Activated naive CD4-positive, alpha-beta T cell (primary cell): ENCODE measurements at regions not wholly inside any gene's neighbourhood (a gene's known extent, or its start where the extent isn't known, plus 50 kb on each side); places are given as distances from the start of the nearest gene placed in this dataset.

ENCODE experiments used
- DNase-seq, 4 experiments: peaks; one replicate each; lab custom pipeline; 2025; lab: John Stamatoyannopoulos, UW

DNA sequence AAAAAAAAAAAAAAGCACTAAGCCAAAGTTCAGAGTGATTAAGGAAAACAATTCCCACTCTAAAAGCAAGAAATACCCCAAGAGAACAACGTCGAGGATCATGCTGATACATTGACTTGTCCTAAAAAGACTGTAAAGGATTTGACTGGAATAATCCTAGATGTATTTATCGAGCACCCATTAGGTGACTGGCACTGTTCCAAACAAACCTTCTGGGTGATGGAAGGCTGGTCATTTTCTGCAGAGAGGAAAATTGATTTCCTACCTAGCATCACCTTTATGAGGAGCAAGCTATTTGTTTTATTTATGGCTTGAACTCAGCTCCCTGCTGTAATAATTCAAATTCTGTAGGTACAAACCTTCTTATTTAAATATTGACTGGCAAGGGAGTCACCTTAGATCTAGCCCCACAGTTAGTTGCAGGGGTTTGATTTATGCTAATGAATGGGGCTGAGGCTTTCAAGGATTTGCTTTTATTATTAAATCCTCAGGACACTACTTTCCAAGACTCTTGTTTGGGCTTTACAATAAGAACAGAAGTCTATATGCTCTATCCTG lies 471.0 kb downstream of the OLFM4 start:
- DNase-seq: no peak

GRCh38 chr13:53501387-53501786 lies 472.8 kb downstream of the OLFM4 start:
- no peak for DNase-seq

DNA sequence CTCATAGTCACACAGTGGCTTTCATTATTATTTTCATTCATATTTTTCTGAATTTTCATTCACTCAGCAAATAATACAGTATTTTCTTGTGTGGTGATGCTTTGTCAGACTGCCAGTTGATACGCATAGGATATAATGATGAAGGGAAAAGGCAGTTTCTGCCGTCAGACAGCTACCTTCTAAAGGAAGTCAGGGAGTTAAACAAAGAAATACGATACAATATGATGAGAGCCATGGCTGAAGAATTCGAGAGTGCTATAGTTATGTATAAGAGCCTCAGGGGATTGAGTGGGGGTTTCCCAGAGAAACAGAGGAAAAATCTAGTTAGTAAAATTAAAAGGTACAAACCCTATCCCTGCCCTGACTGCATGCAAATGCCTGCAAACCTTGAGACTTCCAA lies 479.1 kb downstream of the OLFM4 start:
- DNase-seq: no peak

GRCh38 chr13:53512635-53513034 lies 484.0 kb downstream of the OLFM4 start:
- DNase-seq: no peak

- no peak for DNase-seq
Measured at GRCh38 chr13:53513226-53513625, 484.6 kb downstream of the OLFM4 start.

GRCh38 chr13:53520132-53520531 lies 491.5 kb downstream of the OLFM4 start:
- DNase-seq: no peak

GRCh38 chr13:53522034-53522433 lies 493.4 kb downstream of the OLFM4 start:
- no peak for DNase-seq

DNA sequence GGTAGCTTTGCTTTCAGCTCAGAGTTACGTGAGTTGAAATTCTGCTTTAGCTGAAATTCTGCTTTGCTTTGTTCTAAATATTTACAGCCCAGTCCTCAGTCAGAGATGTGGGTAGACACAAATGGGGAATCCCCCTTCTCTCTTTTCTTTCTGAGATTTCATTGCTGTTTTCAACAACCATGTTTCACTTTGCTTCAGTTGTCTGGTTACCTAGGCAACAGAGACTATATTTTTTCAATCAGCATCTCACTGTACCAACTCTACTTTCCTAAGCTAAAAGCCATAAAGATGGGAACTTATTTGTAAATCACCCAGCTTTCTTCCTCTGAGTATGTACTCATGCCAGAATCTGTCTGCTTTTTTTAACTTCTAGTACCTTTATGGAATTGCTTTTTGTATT lies 509.0 kb downstream of the OLFM4 start:
- no peak for DNase-seq

DNA sequence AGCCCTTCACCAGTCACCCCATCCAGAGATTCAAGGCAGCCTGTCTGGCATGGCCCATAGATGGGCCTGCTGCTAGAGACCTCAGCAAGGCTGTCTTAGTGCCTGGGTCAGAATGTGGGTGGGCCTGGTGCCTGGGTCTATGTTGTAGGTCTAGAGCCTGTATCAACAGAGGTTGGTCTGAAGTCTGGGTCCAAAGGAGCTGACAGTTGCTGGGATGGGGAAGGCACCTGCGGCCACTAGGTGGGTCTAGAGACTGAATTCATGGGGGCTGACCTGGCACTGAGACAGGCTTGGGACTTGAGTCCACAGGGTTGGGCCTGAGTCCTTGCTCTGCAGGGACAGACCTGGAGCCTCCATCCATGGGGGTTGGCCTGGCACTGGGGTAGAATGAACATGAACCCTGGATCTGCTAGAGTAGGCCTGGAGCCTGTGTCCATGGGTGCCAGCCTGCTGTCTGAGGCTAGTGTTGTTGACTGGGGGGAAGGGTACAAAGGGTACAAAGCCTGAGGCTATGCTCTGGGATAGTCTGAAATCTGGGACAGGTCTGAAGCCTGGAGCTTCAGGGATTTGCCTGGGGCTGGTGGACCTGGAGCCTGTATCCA lies 516.8 kb downstream of the OLFM4 start:
- no peak for DNase-seq

- no peak for DNase-seq
Measured at GRCh38 chr13:53560556-53560955, 531.9 kb downstream of the OLFM4 start.

DNA sequence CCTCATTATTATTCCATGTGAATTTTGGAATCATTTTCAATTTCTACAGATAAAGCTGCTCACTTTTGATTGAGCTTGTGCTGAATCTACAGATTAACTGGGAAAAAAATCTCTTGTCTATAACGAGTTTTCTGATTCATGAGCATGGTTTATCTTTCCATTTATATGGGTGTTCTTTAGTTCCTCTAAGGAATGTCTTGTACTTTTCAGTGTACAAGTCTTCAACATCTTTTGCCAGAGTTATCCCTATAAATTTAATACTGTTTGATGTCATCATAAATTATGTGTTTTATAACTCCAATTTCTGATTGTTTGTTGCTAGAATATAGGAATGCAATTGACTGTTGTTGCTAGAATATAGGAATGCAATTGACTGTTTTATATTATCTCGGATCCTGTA lies 533.8 kb downstream of the OLFM4 start:
- DNase-seq: no peak

DNA sequence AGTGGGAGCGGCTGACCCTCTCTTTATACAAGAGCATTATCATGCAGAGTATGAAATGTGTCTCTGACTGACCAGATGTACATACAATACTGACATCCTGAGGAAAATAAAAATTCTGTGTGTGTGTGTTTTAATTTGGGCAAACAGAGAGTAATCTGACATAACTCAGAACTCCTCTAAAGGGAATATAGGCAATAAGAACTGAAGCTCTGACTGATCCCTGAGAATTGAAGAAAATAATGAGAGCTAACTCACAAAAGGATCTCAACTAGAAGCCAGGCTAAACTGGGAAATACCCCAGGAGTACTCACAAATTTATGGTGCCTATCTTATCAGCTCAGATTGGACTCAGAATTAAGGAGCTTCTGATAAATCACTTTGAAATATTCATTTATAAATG lies 539.9 kb downstream of the OLFM4 start:
- DNase-seq: no peak

DNA sequence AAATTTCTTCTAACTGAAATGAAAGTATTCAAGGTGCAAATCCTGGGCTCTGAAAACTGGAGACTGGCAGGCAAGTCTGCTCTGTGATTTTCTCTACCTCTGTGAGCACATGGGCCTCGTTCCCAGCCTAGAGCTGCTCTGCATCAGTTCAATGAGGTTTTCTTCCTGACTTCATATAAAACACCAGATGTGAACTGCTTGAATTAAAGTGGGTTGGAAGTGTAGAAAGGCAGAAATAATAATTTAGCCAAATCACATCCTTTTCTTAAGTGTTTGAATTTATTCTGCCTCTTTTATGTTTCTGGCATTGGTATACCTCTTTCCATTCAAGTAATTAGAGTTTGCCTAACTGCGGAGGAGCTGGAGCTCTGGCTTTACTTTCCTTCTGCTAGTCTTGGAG lies 540.8 kb downstream of the OLFM4 start:
- DNase-seq: no peak

- no peak for DNase-seq
Measured at GRCh38 chr13:53601113-53601512, 572.5 kb downstream of the OLFM4 start.

DNA sequence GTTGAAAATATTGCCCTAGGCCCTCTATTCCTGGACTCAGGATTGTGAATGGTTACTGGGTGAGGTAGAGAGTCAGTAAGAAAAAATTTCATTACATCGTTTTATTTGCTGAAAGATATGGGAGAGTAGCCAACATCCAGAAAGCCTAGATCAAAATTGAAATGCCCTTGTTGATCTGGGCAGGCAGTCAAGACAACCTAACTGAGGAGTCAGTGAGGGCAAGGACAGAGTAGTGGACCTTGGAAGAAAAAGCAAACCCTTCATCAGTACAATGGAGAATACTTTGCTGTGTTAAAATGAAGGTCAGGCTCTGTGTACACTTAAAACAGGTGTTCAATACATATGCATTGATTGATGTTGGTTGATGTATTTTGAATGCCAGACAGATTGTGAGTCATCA lies 576.7 kb downstream of the OLFM4 start:
- DNase-seq: no peak

DNA sequence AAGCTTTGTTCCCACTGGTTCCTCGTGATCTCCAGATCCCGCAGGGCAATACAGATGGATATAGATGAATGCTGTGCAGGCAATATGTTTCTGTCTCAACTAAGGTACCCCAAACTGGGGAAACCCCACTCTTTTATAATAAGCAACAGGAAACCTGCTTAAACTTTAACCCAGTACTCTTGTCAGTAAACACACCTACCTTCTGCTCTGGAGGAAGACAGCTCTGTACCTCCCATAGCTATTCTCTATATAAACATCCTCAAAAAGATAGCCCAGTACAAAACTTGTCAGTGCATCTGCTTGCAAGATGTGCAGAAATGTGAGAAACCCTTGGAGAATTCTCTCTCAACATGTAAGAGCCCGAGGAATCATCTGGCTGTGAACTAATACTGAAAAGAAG lies 583.6 kb downstream of the OLFM4 start:
- DNase-seq: no peak

DNA sequence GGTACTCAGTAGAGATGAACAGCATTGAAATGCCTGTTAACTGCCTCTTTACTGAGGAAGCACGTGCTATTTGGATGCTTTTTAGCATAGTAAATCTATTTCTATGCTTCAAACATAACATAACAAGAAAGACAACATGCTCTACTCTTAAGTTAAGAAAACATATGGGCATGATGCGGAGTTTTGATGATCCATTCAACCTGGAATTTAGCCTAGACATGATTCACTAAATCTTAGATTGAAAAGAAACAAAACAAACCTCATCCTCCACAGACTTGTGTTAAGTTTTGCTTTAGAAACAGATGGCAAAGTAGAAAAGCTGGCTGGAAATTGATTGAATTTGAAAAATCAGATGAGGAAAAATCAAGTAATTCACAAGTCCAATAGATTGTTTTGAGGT lies 593.8 kb downstream of the OLFM4 start:
- DNase-seq: no peak

GRCh38 chr13:53623146-53623545 lies 594.5 kb downstream of the OLFM4 start:
- no peak for DNase-seq

GRCh38 chr13:53631511-53631910 lies 602.9 kb downstream of the OLFM4 start:
- DNase-seq: no peak

- DNase-seq: no peak
Measured at GRCh38 chr13:53638040-53638439, 609.4 kb downstream of the OLFM4 start.

GRCh38 chr13:53642306-53642705 lies 613.7 kb downstream of the OLFM4 start:
- DNase-seq: no peak

DNA sequence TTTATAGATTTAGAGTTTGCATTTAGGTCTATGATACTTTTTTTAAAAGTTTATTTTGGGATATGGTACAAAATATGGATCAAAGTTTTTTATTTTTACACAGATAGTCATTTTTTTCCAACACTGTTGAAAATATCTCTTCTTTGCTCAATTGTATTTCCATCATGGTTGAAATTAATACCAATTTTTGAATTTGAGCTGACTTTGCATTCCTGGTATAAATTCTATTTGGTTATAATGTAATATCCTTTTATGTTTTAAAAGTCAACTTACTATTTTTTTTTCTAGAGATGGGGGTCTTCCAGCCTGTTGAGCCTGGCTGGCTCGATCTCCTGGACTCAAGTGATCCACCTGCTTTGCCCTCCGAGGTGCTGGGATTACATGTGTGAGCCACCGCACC lies 620.1 kb downstream of the OLFM4 start:
- DNase-seq: no peak

DNA sequence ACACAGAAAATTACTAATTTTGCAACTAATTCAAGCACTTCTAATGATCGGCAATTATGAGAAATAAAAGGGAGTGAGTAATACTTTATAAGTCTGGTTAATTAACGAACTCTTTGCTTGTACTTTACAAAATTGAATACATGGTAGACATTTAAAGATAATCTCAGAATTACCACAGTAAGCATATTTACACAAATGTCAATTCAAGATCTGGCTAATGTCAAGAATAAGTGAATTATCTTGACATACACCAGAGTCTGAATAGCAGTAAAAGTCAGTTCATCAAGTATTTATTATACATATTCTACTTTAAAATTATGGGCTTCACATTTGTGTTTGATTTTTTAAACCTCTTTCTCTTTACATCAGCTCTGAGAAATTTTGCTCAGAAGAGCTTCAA lies 643.4 kb downstream of the OLFM4 start:
- DNase-seq: no peak

DNA sequence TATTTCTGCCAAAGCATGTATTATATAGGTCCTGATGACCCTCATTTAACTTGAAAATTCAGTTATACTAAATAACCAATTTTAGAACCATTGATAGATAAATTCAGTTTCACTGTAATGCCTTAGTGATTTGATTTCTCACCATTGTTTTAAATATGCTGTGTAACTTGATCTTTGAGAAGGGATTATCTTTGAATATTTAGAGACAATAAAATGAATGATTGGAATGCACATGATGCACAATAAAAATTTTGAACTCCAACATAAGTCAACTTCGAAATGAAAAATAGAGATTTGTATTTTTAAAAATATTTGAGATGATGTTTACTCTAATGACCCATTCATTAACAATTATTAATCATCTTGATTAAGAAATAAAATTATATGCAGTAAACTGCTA lies 654.5 kb downstream of the OLFM4 start:
- no peak for DNase-seq

GRCh38 chr13:53683608-53684007 lies 655.0 kb downstream of the OLFM4 start:
- no peak for DNase-seq
